CD4-positive, alpha-beta T cell treated with Interleukin-12 subunit alpha and Interleukin-12 subunit beta, for 1 hour (primary cell): ENCODE measurements at regions not wholly inside any gene's neighbourhood (a gene's known extent, or its start where the extent isn't known, plus 50 kb on each side); places are given as distances from the start of the nearest gene placed in this dataset.

ENCODE experiments used
- DNase-seq: peaks from one replicate; pipeline ENCODE4 v3.0.0-alpha.2; 2020

GRCh38 chr11:10923882-10924281 lies 66.0 kb upstream of the ZBED5 start:
- DNase-seq = no peak

- no peak for DNase-seq
Observed at GRCh38 chr11:10922892-10923291, 65.0 kb upstream of the ZBED5 start.

- no peak for DNase-seq
Observed at GRCh38 chr11:10920875-10921274, 63.0 kb upstream of the ZBED5 start.

GRCh38 chr11:10920205-10920604 lies 62.4 kb upstream of the ZBED5 start:
- no peak for DNase-seq

- no peak for DNase-seq
Observed at GRCh38 chr11:10918698-10919097, 60.8 kb upstream of the ZBED5 start.

GRCh38 chr11:10918275-10918674 lies 60.4 kb upstream of the ZBED5 start:
- DNase-seq = no peak

GRCh38 chr11:10917802-10918201 lies 59.9 kb upstream of the ZBED5 start:
- no peak for DNase-seq

- DNase-seq = no peak
Observed at GRCh38 chr11:10916665-10917064, 58.8 kb upstream of the ZBED5 start.

GRCh38 chr11:10914050-10914449 lies 56.2 kb upstream of the ZBED5 start:
- no peak for DNase-seq

- no peak for DNase-seq
Observed at GRCh38 chr11:10913075-10913474, 55.2 kb upstream of the ZBED5 start.

GRCh38 chr11:10911907-10912306 lies 54.1 kb upstream of the ZBED5 start:
- no peak for DNase-seq

GRCh38 chr11:10909141-10909883 lies 51.5 kb upstream of the ZBED5 start:
- no peak for DNase-seq

GRCh38 chr11:10908215-10908951 lies 50.5 kb upstream of the ZBED5 start:
- no peak for DNase-seq
